ENCODE measurements at regions not wholly inside any gene's neighbourhood (a gene's known extent, or its start where the extent isn't known, plus 50 kb on each side); places are given as distances from the start of the nearest gene placed in this dataset.

GRCh38 chr1:81689531-81689941 is 111.2 kb upstream of the ADGRL2 start:
- no peak overlapping the region for H3K4me2 ChIP-seq (replicated peaks; ENCODE audit: extremely low read depth, low read length, poor library complexity, severe bottlenecking)

GRCh38 chr1:81682490-81682889 is 118.2 kb upstream of the ADGRL2 start:
- TF ChIP-seq CTCF (IDR thresholded peaks at IDR 0.05), result no peak

More at GRCh38 chr1:81689531-81689941, 111.2 kb upstream of the ADGRL2 start:
- no peak overlapping the region for H3K27ac ChIP-seq (ENCODE audit: low read depth in 1 of 2, low read length in 2 of 2)
- no peaks in the 10 kb centered on the region for H3K4me1 ChIP-seq (ENCODE audit: control insufficient read depth in 1 of 2, insufficient read depth in 2 of 2, low read length in 2 of 2)
- intact Hi-C loops (cut with micrococcal nuclease), result no loop called here
- H3K4me3 ChIP-seq (replicated peaks in 1 of 3; ENCODE audit: low read depth in 2 of 3, low read length in 3 of 3), result no peak overlapping the region
- H3K9me3 ChIP-seq (replicated peaks in 1 of 2; ENCODE audit: control insufficient read depth in 1 of 2, insufficient read depth in 1 of 2, low read length in 2 of 2), result peaks cover 4 to 9% of the 10 kb centered on the region in 2 donors
- no peaks in the 10 kb centered on the region for H4K20me1 ChIP-seq (ENCODE audit: insufficient read depth, low read length)
- no peaks in the 10 kb centered on the region for H3K27me3 ChIP-seq (ENCODE audit: control insufficient read depth in 2 of 2, insufficient read depth in 2 of 2, low read length in 2 of 2)
- Mint-ChIP-seq H3K9me3 (peaks cover 9 to 21% (median 12%) of the 10 kb centered on the region in 7 donors), H3K27ac (no peak overlapping the region), H3K36me3 (no peaks in the 10 kb centered on the region), H3K27me3 (ENCODE audit: low read depth in 3 of 3) (no peaks in the 10 kb centered on the region), H3K4me1 (no peaks in the 10 kb centered on the region), H3K4me3 (no peak overlapping the region)
- H3K36me3 ChIP-seq (replicated peaks in 1 of 2; ENCODE audit: control insufficient read depth in 1 of 2, insufficient read depth in 2 of 2, low read length in 2 of 2), result no peaks in the 10 kb centered on the region
- 83% methylated on average over 3 of the region's 5 CpGs for WGBS (ENCODE audit: insufficient coverage)
- no peak overlapping the region for H3K9ac ChIP-seq (ENCODE audit: insufficient read depth, low read length, poor library complexity, severe bottlenecking)
- H2AFZ ChIP-seq (ENCODE audit: insufficient read depth, low read depth, low read length, poor library complexity, severe bottlenecking), result no peak overlapping the region
- no peaks in the 10 kb centered on the region for H3K79me2 ChIP-seq (ENCODE audit: insufficient read depth, low read length)
- no peak for DNase-seq
- TF ChIP-seq CTCF (IDR thresholded peaks at IDR 0.05), result no peak

More at GRCh38 chr1:81682490-81682889, 118.2 kb upstream of the ADGRL2 start:
- Histone ChIP-seq H3K4me3 (replicated peaks in 1 of 3; ENCODE audit: low read depth in 2 of 3, low read length in 3 of 3) (no peak overlapping the region), H3K36me3 (replicated peaks in 1 of 2; ENCODE audit: control insufficient read depth in 1 of 2, insufficient read depth in 2 of 2, low read length in 2 of 2) (no peaks in the 10 kb centered on the region), H3K9me3 (replicated peaks in 1 of 2; ENCODE audit: control insufficient read depth in 1 of 2, insufficient read depth in 1 of 2, low read length in 2 of 2) (peaks cover 0 to 3% of the 10 kb centered on the region in 2 donors), H3K79me2 (ENCODE audit: insufficient read depth, low read length) (no peaks in the 10 kb centered on the region), H2AFZ (ENCODE audit: insufficient read depth, low read depth, low read length, poor library complexity, severe bottlenecking) (no peak overlapping the region), H3K9ac (ENCODE audit: insufficient read depth, low read length, poor library complexity, severe bottlenecking) (no peak overlapping the region), H3K27ac (ENCODE audit: low read depth in 1 of 2, low read length in 2 of 2) (no peak overlapping the region), H3K27me3 (ENCODE audit: control insufficient read depth in 2 of 2, insufficient read depth in 2 of 2, low read length in 2 of 2) (no peaks in the 10 kb centered on the region), H3K4me2 (replicated peaks; ENCODE audit: extremely low read depth, low read length, poor library complexity, severe bottlenecking) (no peak overlapping the region), H3K4me1 (ENCODE audit: control insufficient read depth in 1 of 2, insufficient read depth in 2 of 2, low read length in 2 of 2) (no peaks in the 10 kb centered on the region), H4K20me1 (ENCODE audit: insufficient read depth, low read length) (no peaks in the 10 kb centered on the region)
- H3K4me3 Mint-ChIP-seq, result no peak overlapping the region
- H3K9me3 Mint-ChIP-seq, result peaks cover 6 to 13% (median 9%) of the 10 kb centered on the region in 7 donors
- no peaks in the 10 kb centered on the region for H3K36me3 Mint-ChIP-seq
- H3K4me1 Mint-ChIP-seq, result no peaks in the 10 kb centered on the region
- DNase-seq, result no peak
- no peaks in the 10 kb centered on the region for H3K27me3 Mint-ChIP-seq (ENCODE audit: low read depth in 3 of 3)
- WGBS (ENCODE audit: insufficient coverage), result no CpG with 5 or more reads among the region's 7 CpGs
- H3K27ac Mint-ChIP-seq, result no peak overlapping the region
- intact Hi-C loops (cut with micrococcal nuclease), result no loop called here
